Kidney (tissue), 13 donors: ENCODE measurements at regions not wholly inside any gene's neighbourhood (a gene's known extent, or its start where the extent isn't known, plus 50 kb on each side); places are given as distances from the start of the nearest gene placed in this dataset.

Experiments used
- DNase-seq, 5 donors: peaks; one replicate each; pipeline ENCODE4 v3.0.0-alpha.2; 2013 to 2020
- FAIRE-seq: peaks from 2 replicates; lab custom pipeline; 2012; peaks lifted over from hg19 to GRCh38; lab: Jason Lieb, UNC
- H3K27ac ChIP-seq, 2 donors: one replicate each; pipeline ENCODE4 v1.7.0; 2013; ENCODE audit warnings: low read depth in 2 of 2, low read length in 2 of 2, inconsistent platforms in 1 of 2
- H3K27me3 ChIP-seq: one replicate; pipeline ENCODE4 v1.7.1; 2013; ENCODE audit warnings: low read length, inconsistent platforms; ENCODE audit not compliant: control insufficient read depth, insufficient read depth
- H3K36me3 ChIP-seq, 3 donors: one replicate each; pipeline versions ENCODE4 v1.7.0 to v1.7.1; 2013; ENCODE audit warnings: low read length in 3 of 3, control low read depth in 1 of 3, inconsistent platforms in 1 of 3; ENCODE audit not compliant: insufficient read depth in 3 of 3, control insufficient read depth in 2 of 3
- H3K4me1 ChIP-seq, 3 donors: one replicate each; pipeline versions ENCODE4 v1.7.0 to v1.7.1; 2013; ENCODE audit warnings: low read length in 3 of 3, inconsistent platforms in 1 of 3, low read depth in 1 of 3; ENCODE audit not compliant: control insufficient read depth in 2 of 3, insufficient read depth in 2 of 3
- H3K4me3 ChIP-seq, 3 donors: one replicate each; pipeline versions ENCODE4 v1.7.0 to v1.8.1; 2013; ENCODE audit warnings: low read length in 3 of 3, control low read depth in 1 of 3, inconsistent platforms in 1 of 3
- H3K9ac ChIP-seq, 3 donors: one replicate each; pipeline versions ENCODE4 v1.7.0 to v1.7.1; 2013; ENCODE audit warnings: low read length in 3 of 3, control low read depth in 1 of 3, inconsistent platforms in 1 of 3
- H3K9me3 ChIP-seq, 3 donors: one replicate each; pipeline versions ENCODE4 v1.7.0 to v1.7.1; 2013; ENCODE audit warnings: low read length in 3 of 3, control low read depth in 1 of 3, inconsistent platforms in 1 of 3; ENCODE audit not compliant: control insufficient read depth in 2 of 3, insufficient read depth in 1 of 3
- intact Hi-C: fragments of 100-400 bp; cut with DNase I; formaldehyde crosslinking; loops from one replicate; pipeline ENCODE4 v1.11.1; 2022
- TF ChIP-seq, protein P1 (sequence below): IDR thresholded peaks from 3 replicates; pipeline ENCODE4 v1.5.1; 2012; ENCODE audit warnings: mild to moderate bottlenecking, moderate library complexity, borderline replicate concordance; ENCODE audit not compliant: insufficient read depth; ENCODE audit errors: extremely low read depth
- donor health status: control.
- donor health status: control.
- donor health status: control.
- donor health status: control.
- donor health status: control.
- donor health status: DM: yes; HTN: yes; CAD: no.
- donor health status: Normal renal cell carcinoma (clear cell type).

DNA sequence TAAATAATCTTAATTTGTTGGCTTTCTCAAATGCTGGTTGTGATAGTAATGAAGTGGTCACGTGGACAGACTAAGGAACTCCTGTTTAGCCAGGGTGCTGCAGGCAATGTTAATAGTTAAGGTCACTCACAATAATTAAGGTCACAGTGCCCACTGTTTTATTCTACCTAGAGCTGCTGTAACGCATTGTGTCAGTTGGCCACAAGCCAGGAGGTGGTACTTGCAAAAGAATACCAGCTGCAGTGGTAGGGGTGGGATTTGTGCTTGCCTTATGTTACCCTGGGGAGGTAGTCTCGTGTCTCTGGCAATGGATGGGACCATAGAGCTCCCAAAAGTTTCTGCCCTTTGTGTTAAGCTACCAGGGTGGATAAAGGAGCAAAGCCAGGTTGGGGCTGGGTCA, 969.1 kb upstream of the CDH8 start:
- intact Hi-C loops: no loop called here
- Histone ChIP-seq H3K4me1 (no peaks in the 10 kb centered on the region), H3K9ac (no peak overlapping the region), H3K27ac (no peak overlapping the region), H3K4me3 (no peak overlapping the region), H3K9me3 (no peaks in the 10 kb centered on the region), H3K27me3 (no peaks in the 10 kb centered on the region), H3K36me3 (no peaks in the 10 kb centered on the region)
- TF ChIP-seq, protein P1, sequence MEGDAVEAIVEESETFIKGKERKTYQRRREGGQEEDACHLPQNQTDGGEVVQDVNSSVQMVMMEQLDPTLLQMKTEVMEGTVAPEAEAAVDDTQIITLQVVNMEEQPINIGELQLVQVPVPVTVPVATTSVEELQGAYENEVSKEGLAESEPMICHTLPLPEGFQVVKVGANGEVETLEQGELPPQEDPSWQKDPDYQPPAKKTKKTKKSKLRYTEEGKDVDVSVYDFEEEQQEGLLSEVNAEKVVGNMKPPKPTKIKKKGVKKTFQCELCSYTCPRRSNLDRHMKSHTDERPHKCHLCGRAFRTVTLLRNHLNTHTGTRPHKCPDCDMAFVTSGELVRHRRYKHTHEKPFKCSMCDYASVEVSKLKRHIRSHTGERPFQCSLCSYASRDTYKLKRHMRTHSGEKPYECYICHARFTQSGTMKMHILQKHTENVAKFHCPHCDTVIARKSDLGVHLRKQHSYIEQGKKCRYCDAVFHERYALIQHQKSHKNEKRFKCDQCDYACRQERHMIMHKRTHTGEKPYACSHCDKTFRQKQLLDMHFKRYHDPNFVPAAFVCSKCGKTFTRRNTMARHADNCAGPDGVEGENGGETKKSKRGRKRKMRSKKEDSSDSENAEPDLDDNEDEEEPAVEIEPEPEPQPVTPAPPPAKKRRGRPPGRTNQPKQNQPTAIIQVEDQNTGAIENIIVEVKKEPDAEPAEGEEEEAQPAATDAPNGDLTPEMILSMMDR: no peak
- DNase-seq (no peak), FAIRE-seq (no peak)

DNA sequence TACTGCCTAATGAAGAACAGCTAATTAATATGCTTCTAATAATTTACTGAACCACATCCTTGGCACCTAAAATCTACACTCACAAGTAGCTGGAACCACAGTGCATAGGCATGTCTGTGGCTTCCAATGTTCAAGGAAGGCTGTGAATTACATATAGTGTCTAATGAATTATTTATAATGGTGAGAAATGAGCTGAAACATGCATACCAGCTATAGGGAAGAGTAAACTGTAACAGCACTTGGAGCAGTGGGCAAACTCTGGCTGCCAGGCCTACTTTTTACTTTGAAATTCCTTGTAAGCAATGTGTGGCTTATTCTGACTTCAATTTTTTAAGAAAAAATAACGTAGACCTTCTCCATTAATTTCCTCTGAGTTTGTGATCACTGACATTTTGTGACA, 953.2 kb upstream of the CDH8 start:
- TF ChIP-seq, protein P1: no peak
- Histone ChIP-seq H3K27me3 (no peaks in the 10 kb centered on the region), H3K36me3 (no peaks in the 10 kb centered on the region), H3K9ac (no peak overlapping the region), H3K4me3 (no peak overlapping the region), H3K9me3 (no peaks in the 10 kb centered on the region), H3K4me1 (no peaks in the 10 kb centered on the region), H3K27ac (no peak overlapping the region)
- intact Hi-C loops: no loop called here
- FAIRE-seq (no peak), DNase-seq (no peak)

DNA sequence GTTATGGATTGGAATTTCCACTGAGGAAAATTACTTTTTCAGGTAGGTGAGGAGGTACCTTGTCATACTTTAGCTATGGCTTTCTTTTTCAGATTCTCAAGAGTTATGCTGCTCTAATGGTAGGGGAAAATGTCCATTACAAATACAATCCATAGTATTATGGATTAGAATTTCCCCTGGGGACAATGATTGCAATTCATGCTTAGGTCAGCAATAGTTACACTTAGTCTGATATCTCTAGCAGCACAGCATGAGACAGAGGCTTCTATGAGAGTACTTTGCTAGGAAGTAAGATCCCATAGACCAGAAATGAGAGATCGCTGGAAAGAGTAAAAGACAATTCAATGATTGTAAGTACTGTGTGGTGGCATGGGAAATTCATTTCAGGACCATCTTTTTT, 949.5 kb upstream of the CDH8 start:
- Histone ChIP-seq H3K4me3 (no peak overlapping the region), H3K27me3 (no peaks in the 10 kb centered on the region), H3K9me3 (no peaks in the 10 kb centered on the region), H3K36me3 (no peaks in the 10 kb centered on the region), H3K27ac (no peak overlapping the region), H3K4me1 (no peaks in the 10 kb centered on the region), H3K9ac (no peak overlapping the region)
- FAIRE-seq (no peak), DNase-seq (no peak)
- intact Hi-C loops: no loop called here
- TF ChIP-seq, protein P1: no peak

DNA sequence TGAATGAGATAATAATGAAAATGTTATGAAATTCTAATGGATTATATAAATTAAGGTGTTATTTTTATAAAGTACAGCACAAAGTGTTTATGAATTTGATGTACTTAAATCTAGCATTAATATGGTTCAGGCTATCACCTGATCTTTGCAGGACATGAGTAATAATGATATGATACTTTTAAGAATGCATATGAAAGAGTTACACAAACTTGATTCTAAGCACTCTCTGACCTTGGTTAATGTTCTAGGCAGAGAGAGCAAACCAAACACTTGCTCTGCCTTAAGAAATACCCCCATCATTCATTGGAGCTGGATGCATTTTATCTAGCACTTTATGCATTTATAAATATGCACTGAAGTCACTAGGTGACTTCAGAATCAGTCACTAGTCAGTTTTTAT, 942.2 kb upstream of the CDH8 start:
- H3K9ac ChIP-seq: no peak overlapping the region
- H3K9me3 ChIP-seq: no peaks in the 10 kb centered on the region
- no peak overlapping the region for H3K27ac ChIP-seq
- no peaks in the 10 kb centered on the region for H3K4me1 ChIP-seq
- DNase-seq: no peak
- H3K4me3 ChIP-seq: no peak overlapping the region
- intact Hi-C loops: no loop called here
- TF ChIP-seq, protein P1: no peak
- no peaks in the 10 kb centered on the region for H3K27me3 ChIP-seq
- FAIRE-seq: no peak
- no peaks in the 10 kb centered on the region for H3K36me3 ChIP-seq
